NCI-H2171 (cell line): ENCODE measurements at regions not wholly inside any gene's neighbourhood (a gene's known extent, or its start where the extent isn't known, plus 50 kb on each side); places are given as distances from the start of the nearest gene placed in this dataset.
"Not testable (repeated sequence)": the region's sequence is repeated elsewhere in the genome, so short reads cannot be mapped to it uniquely, and the experiment has no call there.

Experiments
- DNase-seq: peaks from one replicate; lab custom pipeline; 2025; lab: John Stamatoyannopoulos, UW

GRCh38 chr10:80946957-80947726, 409.4 kb downstream of the SH2D4B start:
- DNase-seq: no peak

GRCh38 chr10:80949785-80950184, 412.1 kb downstream of the SH2D4B start:
- no peak for DNase-seq

- no peak for DNase-seq
Measured at GRCh38 chr10:80952436-80952835, 414.7 kb downstream of the SH2D4B start.

GRCh38 chr10:80957161-80957560, 419.5 kb downstream of the SH2D4B start:
- no peak for DNase-seq

GRCh38 chr10:80964179-80964578, 426.5 kb downstream of the SH2D4B start:
- no peak for DNase-seq

GRCh38 chr10:80964955-80965614, 427.4 kb downstream of the SH2D4B start:
- DNase-seq: no peak

- no peak for DNase-seq
Measured at GRCh38 chr10:80966326-80966986, 428.8 kb downstream of the SH2D4B start.

- not testable (repeated sequence) for DNase-seq
Measured at GRCh38 chr10:80967357-80967756, 429.7 kb downstream of the SH2D4B start.

- DNase-seq: no peak
Measured at GRCh38 chr10:80968903-80969302, 431.2 kb downstream of the SH2D4B start.

GRCh38 chr10:80971461-80971860, 433.8 kb downstream of the SH2D4B start:
- no peak for DNase-seq

GRCh38 chr10:80976658-80977057, 439.0 kb downstream of the SH2D4B start:
- DNase-seq: no peak

GRCh38 chr10:80985102-80985501, 447.4 kb downstream of the SH2D4B start:
- DNase-seq: no peak

GRCh38 chr10:80986596-80986995, 448.9 kb downstream of the SH2D4B start:
- no peak for DNase-seq

GRCh38 chr10:80988755-80989154, 451.1 kb downstream of the SH2D4B start:
- no peak for DNase-seq

- DNase-seq: peak; percentile 43
Measured at GRCh38 chr10:80996615-80997193, 459.0 kb downstream of the SH2D4B start.

- DNase-seq: no peak
Measured at GRCh38 chr10:81000781-81001180, 463.1 kb downstream of the SH2D4B start.

- DNase-seq: no peak
Measured at GRCh38 chr10:81002382-81002781, 464.7 kb downstream of the SH2D4B start.

- DNase-seq: no peak
Measured at GRCh38 chr10:81007872-81008271, 470.2 kb downstream of the SH2D4B start.

- no peak for DNase-seq
Measured at GRCh38 chr10:81008726-81009125, 471.0 kb downstream of the SH2D4B start.

GRCh38 chr10:81009296-81009695, 471.6 kb downstream of the SH2D4B start:
- no peak for DNase-seq

- DNase-seq: no peak
Measured at GRCh38 chr10:81013771-81014170, 476.1 kb downstream of the SH2D4B start.

GRCh38 chr10:81019029-81019890, 481.6 kb downstream of the SH2D4B start:
- DNase-seq: peak; percentile 33
